ENCODE measurements at regions not wholly inside any gene's neighbourhood (a gene's known extent, or its start where the extent isn't known, plus 50 kb on each side); places are given as distances from the start of the nearest gene placed in this dataset.

- H4K20me1 ChIP-seq (ENCODE audit: insufficient read depth), result no peaks in the 10 kb centered on the region
- RAD21 ChIA-PET (ENCODE audit: low non-redundant PET in 1 of 2, low total read pairs in 2 of 2, uncharacterized antibody in 2 of 2, unreplicated experiment in 2 of 2), result no interaction called here
- H3K27ac ChIP-seq (ENCODE audit: low read depth, low read length), result no peak overlapping the region
- H2AFZ ChIP-seq (ENCODE audit: low read depth, low read length, poor library complexity, severe bottlenecking), result no peak overlapping the region
- H3K9ac ChIP-seq (ENCODE audit: low read length), result no peak overlapping the region
- TF ChIP-seq EGR1 (IDR thresholded peaks at IDR 0.05; ENCODE audit: low read depth), result no peak
- TF ChIP-seq CTCF (IDR thresholded peaks at IDR 0.05 in 2 of 3, conservative IDR thresholded peaks at IDR 0.05 in 1 of 3; ENCODE audit: borderline replicate concordance in 1 of 3, insufficient read depth in 1 of 3, low read depth in 2 of 3, low read length in 2 of 3), result no peak
- no peak for TF ChIP-seq FOSL1 (IDR thresholded peaks at IDR 0.05; ENCODE audit: low read depth)
- H3K9me2 ChIP-seq (ENCODE audit: insufficient read depth), result no peaks in the 10 kb centered on the region
- CTCF ChIA-PET, result no interaction called here
- no peaks in the 10 kb centered on the region; a peak in 1 of 4 replicates for H3K4me1 ChIP-seq (ENCODE audit: control insufficient read depth in 1 of 2, insufficient read depth in 2 of 2, low read length in 2 of 2)
- BruUV-seq (replicated peaks), result no TSS peak
- POLR2A ChIA-PET, result no interaction called here
- no peak overlapping the region for H3K4me2 ChIP-seq (ENCODE audit: low read length)
- intact Hi-C loops (cut with micrococcal nuclease), result loop anchor here (10.0 kb wide), 1 partner anchor 57 kb away; no protein-coding TSS in a partner anchor
- H3K79me2 ChIP-seq (ENCODE audit: insufficient read depth, low read length), result no peaks in the 10 kb centered on the region
- no peak overlapping the region for H3K4me3 ChIP-seq (replicated peaks in 1 of 2; ENCODE audit: low read depth in 1 of 2, low read length in 2 of 2)
- ATAC-seq (no peak), DNase-seq (ENCODE audit: low read depth, low spot score) (no peak)
- no peaks in the 10 kb centered on the region for H3K36me3 ChIP-seq (ENCODE audit: control insufficient read depth in 1 of 2, insufficient read depth in 2 of 2, low read length in 2 of 2)
- H3K27me3 ChIP-seq (ENCODE audit: insufficient read depth, low read length), result peaks cover 8% of the 10 kb centered on the region
- no peaks in the 10 kb centered on the region for H3K9me3 ChIP-seq (ENCODE audit: control insufficient read depth in 1 of 2, insufficient read depth in 1 of 2, low read depth in 1 of 2, low read length in 2 of 2)
Measured at GRCh38 chr18:11368020-11368419, 218.7 kb upstream of the PIEZO2 start.

- no peak for TF ChIP-seq ZNF274 (IDR thresholded peaks at IDR 0.05; ENCODE audit: low read depth, low read length)
- no peak for TF ChIP-seq POLR2AphosphoS5 (IDR thresholded peaks at IDR 0.05; ENCODE audit: low read depth, low read length)
- no peak for TF ChIP-seq YY1 (IDR thresholded peaks at IDR 0.05; ENCODE audit: extremely low read depth, insufficient replicate concordance, low read depth, low read length)
- no peak for TF ChIP-seq POLR2A (IDR thresholded peaks at IDR 0.05; ENCODE audit: borderline replicate concordance, extremely low read depth, insufficient read depth, insufficient read length)
- no peak for TF ChIP-seq CTCF (IDR thresholded peaks at IDR 0.05 in 2 of 3, conservative IDR thresholded peaks at IDR 0.05 in 1 of 3; ENCODE audit: borderline replicate concordance in 1 of 3, insufficient read depth in 1 of 3, low read depth in 2 of 3, low read length in 2 of 3)
- TF ChIP-seq RAD21 (IDR thresholded peaks at IDR 0.05; ENCODE audit: low read depth), result no peak
- TF ChIP-seq CEBPB (IDR thresholded peaks at IDR 0.05; ENCODE audit: low read depth), result no peak
- peaks cover 3% of the 10 kb centered on the region; the same call in 1 of the 2 replicates for H3K27me3 ChIP-seq (ENCODE audit: insufficient read depth, low read length)
- H3K27ac ChIP-seq (ENCODE audit: low read depth, low read length), result no peak overlapping the region
- ChIA-PET CTCF (no interaction called here), POLR2A (no interaction called here), RAD21 (ENCODE audit: low non-redundant PET in 1 of 2, low total read pairs in 2 of 2, uncharacterized antibody in 2 of 2, unreplicated experiment in 2 of 2) (no interaction called here)
- no peaks in the 10 kb centered on the region for H3K79me2 ChIP-seq (ENCODE audit: insufficient read depth, low read length)
- no peak overlapping the region for H3K4me3 ChIP-seq (replicated peaks in 1 of 2; ENCODE audit: low read depth in 1 of 2, low read length in 2 of 2)
- H3K4me1 ChIP-seq (ENCODE audit: control insufficient read depth in 1 of 2, insufficient read depth in 2 of 2, low read length in 2 of 2), result no peaks in the 10 kb centered on the region; a peak in 1 of 4 replicates
- H3K9ac ChIP-seq (ENCODE audit: low read length), result no peak overlapping the region
- no peaks in the 10 kb centered on the region for H3K9me2 ChIP-seq (ENCODE audit: insufficient read depth)
- no peak for ATAC-seq
- DNase-seq (ENCODE audit: low read depth, low spot score), result no peak
- no peaks in the 10 kb centered on the region for H4K20me1 ChIP-seq (ENCODE audit: insufficient read depth)
- no peak overlapping the region for H2AFZ ChIP-seq (ENCODE audit: low read depth, low read length, poor library complexity, severe bottlenecking)
- H3K4me2 ChIP-seq (ENCODE audit: low read length), result no peak overlapping the region
- H3K9me3 ChIP-seq (ENCODE audit: control insufficient read depth in 1 of 2, insufficient read depth in 1 of 2, low read depth in 1 of 2, low read length in 2 of 2), result no peaks in the 10 kb centered on the region
- no TSS peak for BruUV-seq (replicated peaks)
- intact Hi-C loops (cut with micrococcal nuclease), result loop anchor here (10.0 kb wide), 1 partner anchor 57 kb away; no protein-coding TSS in a partner anchor
- H3K36me3 ChIP-seq (ENCODE audit: control insufficient read depth in 1 of 2, insufficient read depth in 2 of 2, low read length in 2 of 2), result no peaks in the 10 kb centered on the region
Measured at GRCh38 chr18:11367351-11367750, 218.0 kb upstream of the PIEZO2 start.

Data from HCT116 (cell line).